ENCODE measurements at regions not wholly inside any gene's neighbourhood (a gene's known extent, or its start where the extent isn't known, plus 50 kb on each side); places are given as distances from the start of the nearest gene placed in this dataset.

GRCh38 chr4:20028645-20029044 lies 223.1 kb upstream of the SLIT2 start:
- intact Hi-C loops (cut with DNase I; ENCODE audit: low total_unique reads), result no loop called here
- no peaks in the 10 kb centered on the region for H3K9me3 ChIP-seq
- WGBS, 5 donors, result 75 to 84% (median 79%) methylated on average over 4 of the region's 4 CpGs
- TF ChIP-seq EP300 (IDR thresholded peaks at IDR 0.05), result no peak
- no peak for TF ChIP-seq POLR2A (IDR thresholded peaks at IDR 0.05)
- TF ChIP-seq CTCF (IDR thresholded peaks at IDR 0.05), result no peak
- TF ChIP-seq POLR2AphosphoS5 (IDR thresholded peaks at IDR 0.05), result no peak
- H3K27me3 ChIP-seq, result no peaks in the 10 kb centered on the region
- H3K4me1 ChIP-seq, result no peaks in the 10 kb centered on the region
- no peak overlapping the region for H3K4me3 ChIP-seq
- H3K36me3 ChIP-seq, result no peaks in the 10 kb centered on the region
- no peak for DNase-seq
- no peak overlapping the region for H3K27ac ChIP-seq

GRCh38 chr4:20026456-20026855 lies 225.2 kb upstream of the SLIT2 start:
- peak in 1 of 2 donors; percentile 11 for DNase-seq
- Histone ChIP-seq H3K27ac (no peak overlapping the region), H3K4me1 (no peaks in the 10 kb centered on the region), H3K9me3 (no peaks in the 10 kb centered on the region), H3K4me3 (no peak overlapping the region), H3K36me3 (no peaks in the 10 kb centered on the region), H3K27me3 (no peaks in the 10 kb centered on the region)
- WGBS, 5 donors, result 83 to 92% (median 86%) methylated on average over 2 of the region's 2 CpGs
- TF ChIP-seq CTCF (IDR thresholded peaks at IDR 0.05) (no peak), POLR2A (IDR thresholded peaks at IDR 0.05) (no peak), EP300 (IDR thresholded peaks at IDR 0.05) (no peak), POLR2AphosphoS5 (IDR thresholded peaks at IDR 0.05) (no peak)
- intact Hi-C loops (cut with DNase I; ENCODE audit: low total_unique reads), result no loop called here

- Histone ChIP-seq H3K9me3 (no peaks in the 10 kb centered on the region), H3K36me3 (no peaks in the 10 kb centered on the region), H3K4me3 (no peak overlapping the region), H3K27me3 (no peaks in the 10 kb centered on the region), H3K27ac (no peak overlapping the region), H3K4me1 (no peaks in the 10 kb centered on the region)
- intact Hi-C loops (cut with DNase I; ENCODE audit: low total_unique reads), result no loop called here
- no peak for DNase-seq
- TF ChIP-seq POLR2A (IDR thresholded peaks at IDR 0.05), result no peak
- TF ChIP-seq CTCF (IDR thresholded peaks at IDR 0.05), result no peak
- no peak for TF ChIP-seq EP300 (IDR thresholded peaks at IDR 0.05)
- no peak for TF ChIP-seq POLR2AphosphoS5 (IDR thresholded peaks at IDR 0.05)
- 77 to 93% (median 82%) methylated on average over 2 of the region's 2 CpGs for WGBS, 5 donors
These were observed 229.2 kb upstream of the SLIT2 start for GRCh38 chr4:20022471-20022870.

- WGBS, 5 donors, result 79 to 92% (median 83%) methylated on average over 2 of the region's 2 CpGs
- TF ChIP-seq EP300 (IDR thresholded peaks at IDR 0.05) (no peak), POLR2AphosphoS5 (IDR thresholded peaks at IDR 0.05) (no peak), POLR2A (IDR thresholded peaks at IDR 0.05) (no peak), CTCF (IDR thresholded peaks at IDR 0.05) (no peak)
- no peak for DNase-seq
- H3K4me3 ChIP-seq, result no peak overlapping the region
- intact Hi-C loops (cut with DNase I; ENCODE audit: low total_unique reads), result no loop called here
- no peak overlapping the region for H3K27ac ChIP-seq
- no peaks in the 10 kb centered on the region for H3K4me1 ChIP-seq
- H3K9me3 ChIP-seq, result no peaks in the 10 kb centered on the region
- H3K36me3 ChIP-seq, result no peaks in the 10 kb centered on the region
- H3K27me3 ChIP-seq, result no peaks in the 10 kb centered on the region
These were observed 231.6 kb upstream of the SLIT2 start for GRCh38 chr4:20020056-20020455.
